Activated naive CD8-positive, alpha-beta T cell treated with anti-CD3 and anti-CD28 coated beads, Interleukin-2, amount 10 ng/mL, durations not matched to agents 7 days and 5 days (primary cell): ENCODE measurements at regions not wholly inside any gene's neighbourhood (a gene's known extent, or its start where the extent isn't known, plus 50 kb on each side); places are given as distances from the start of the nearest gene placed in this dataset.
A peak's percentile ranks its signal among the peaks of the same experiment; 100 is the strongest.

Source experiments
- ATAC-seq: fragments of 150-1000 bp; cut with Tn5 transposase; one replicate; pipeline ENCODE4 v1.10.0; 2021; ENCODE audit warnings: low read depth, moderate library complexity
- POLR2A ChIA-PET: fragments of 350-600 bp; sonication (Branson Sonifier 250); formaldehyde crosslinking; loops from one replicate; lab custom pipeline; 2021; ENCODE audit warnings: antibody characterized with exemption; lab: Charles Lee
- DNase-seq: peaks from one replicate; pipeline ENCODE4 v3.0.0; 2021
- H3K27ac Mint-ChIP-seq: one replicate; pipeline ENCODE4 v1.8.0; 2022; ENCODE audit warnings: mild to moderate bottlenecking, mixed read lengths
- H3K27me3 Mint-ChIP-seq: one replicate; pipeline ENCODE4 v1.8.0; 2022; ENCODE audit warnings: mild to moderate bottlenecking, moderate library complexity, mixed read lengths
- H3K36me3 Mint-ChIP-seq: one replicate; pipeline ENCODE4 v1.8.0; 2021; ENCODE audit warnings: mild to moderate bottlenecking, mixed read lengths
- H3K4me1 Mint-ChIP-seq: one replicate; pipeline ENCODE4 v1.8.0; 2021; ENCODE audit warnings: mixed read lengths
- H3K4me3 Mint-ChIP-seq: one replicate; pipeline ENCODE4 v1.8.0; 2022; ENCODE audit warnings: mild to moderate bottlenecking, moderate library complexity, mixed read lengths
- H3K9me3 Mint-ChIP-seq: one replicate; pipeline ENCODE4 v1.8.0; 2021; ENCODE audit warnings: mixed read lengths

DNA sequence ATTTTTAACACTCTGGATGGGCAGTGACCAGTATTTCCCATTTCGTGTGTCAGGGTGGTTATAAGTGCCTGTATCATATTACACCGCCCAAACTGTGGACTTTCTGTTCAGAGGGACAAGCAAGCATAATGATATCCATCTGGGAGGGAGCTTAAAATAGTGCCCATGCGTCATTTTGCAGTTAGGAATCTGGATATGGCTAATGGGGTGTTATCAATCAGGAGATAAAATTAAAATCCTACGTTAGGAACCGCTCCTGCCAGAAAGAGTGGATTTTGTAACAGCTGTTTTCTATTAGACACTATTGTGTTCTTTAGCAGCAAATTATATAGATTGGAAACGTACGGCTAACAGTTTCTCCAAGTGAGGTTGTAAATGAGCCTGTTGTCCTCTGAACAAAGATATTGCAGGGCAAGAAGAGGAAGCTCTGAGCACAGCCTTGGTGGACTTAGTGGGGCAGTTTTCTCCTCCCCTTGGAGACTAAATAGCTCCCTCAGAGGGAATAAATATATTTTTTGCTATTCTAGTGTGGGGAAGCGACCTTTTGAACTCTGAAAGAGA, 160.4 kb downstream of the SPATA31D1 start:
- Mint-ChIP-seq H3K9me3 (no peaks in the 10 kb centered on the region), H3K4me1 (no peaks in the 10 kb centered on the region), H3K27me3 (no peaks in the 10 kb centered on the region), H3K36me3 (no peaks in the 10 kb centered on the region), H3K4me3 (no peak overlapping the region), H3K27ac (no peak overlapping the region)
- no peak for DNase-seq
- no peak for ATAC-seq
- POLR2A ChIA-PET = no interaction called here

DNA sequence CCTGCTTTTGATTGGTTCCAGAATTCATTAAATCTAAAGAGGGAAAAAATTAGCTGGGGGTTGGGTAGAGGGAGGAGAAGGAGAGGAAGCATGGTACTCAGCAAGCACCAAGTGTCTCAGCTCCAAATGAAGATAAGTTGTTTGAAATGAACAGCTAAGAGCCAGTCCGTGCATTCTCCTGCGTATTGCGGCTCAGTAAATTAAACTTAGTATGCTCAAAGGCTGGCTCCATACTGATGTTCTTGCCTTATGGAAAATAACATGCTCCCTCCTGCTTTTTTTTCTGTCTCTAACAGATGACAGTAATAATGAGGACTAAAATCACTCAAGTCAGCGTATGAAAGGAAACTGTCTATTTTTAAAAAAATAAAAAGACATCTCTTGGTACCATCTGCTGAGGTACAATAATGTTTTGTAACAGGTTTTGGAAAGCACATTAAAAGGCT, 161.0 kb downstream of the SPATA31D1 start:
- no peaks in the 10 kb centered on the region for H3K4me1 Mint-ChIP-seq
- H3K4me3 Mint-ChIP-seq = no peak overlapping the region
- ATAC-seq (no peak), DNase-seq (no peak)
- no peaks in the 10 kb centered on the region for H3K27me3 Mint-ChIP-seq
- H3K9me3 Mint-ChIP-seq = no peaks in the 10 kb centered on the region
- POLR2A ChIA-PET = no interaction called here
- no peak overlapping the region for H3K27ac Mint-ChIP-seq
- no peaks in the 10 kb centered on the region for H3K36me3 Mint-ChIP-seq

DNA sequence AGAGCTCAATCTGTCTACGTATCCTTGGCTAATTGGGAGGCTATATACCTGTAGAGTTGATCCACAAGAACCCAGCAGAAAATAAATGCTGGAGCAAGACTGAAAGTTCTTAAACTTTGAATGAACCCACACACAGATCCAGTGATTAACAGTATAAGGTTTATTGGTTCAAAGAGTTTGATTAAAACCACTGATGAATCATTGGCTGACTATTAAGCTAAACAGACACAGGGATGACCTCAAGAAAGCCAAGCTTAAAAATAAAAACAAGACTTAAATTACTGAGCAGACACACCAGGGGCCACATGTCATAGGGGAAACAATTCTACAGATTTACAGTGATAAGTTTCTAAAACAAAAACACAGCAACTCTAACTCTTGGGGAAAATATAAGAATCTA, 163.6 kb downstream of the SPATA31D1 start:
- no peaks in the 10 kb centered on the region for H3K9me3 Mint-ChIP-seq
- POLR2A ChIA-PET = no interaction called here
- no peaks in the 10 kb centered on the region for H3K36me3 Mint-ChIP-seq
- DNase-seq (no peak), ATAC-seq (no peak)
- H3K27ac Mint-ChIP-seq = no peak overlapping the region
- H3K4me3 Mint-ChIP-seq = no peak overlapping the region
- no peaks in the 10 kb centered on the region for H3K27me3 Mint-ChIP-seq
- H3K4me1 Mint-ChIP-seq = no peaks in the 10 kb centered on the region

DNA sequence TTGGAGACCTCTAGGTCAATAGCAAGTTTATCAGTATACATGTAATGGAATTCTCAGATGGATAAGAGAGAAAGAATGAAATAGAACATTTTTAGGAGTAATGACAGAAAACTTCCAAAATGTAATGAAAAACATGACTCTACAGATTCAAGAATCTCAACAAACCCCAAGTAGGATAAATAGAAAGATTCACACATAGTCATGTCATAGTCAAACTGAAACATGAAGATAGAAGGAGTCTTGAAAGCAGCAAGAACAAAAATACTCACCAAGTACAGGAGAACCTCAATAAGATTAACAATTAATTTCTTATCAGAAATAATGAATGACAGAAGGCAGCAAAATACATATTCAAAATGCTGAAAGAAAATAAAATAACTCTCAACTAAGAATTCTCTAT, 164.5 kb downstream of the SPATA31D1 start:
- H3K9me3 Mint-ChIP-seq = peaks cover 2% of the 10 kb centered on the region
- no peak for ATAC-seq
- DNase-seq = no peak
- no peaks in the 10 kb centered on the region for H3K36me3 Mint-ChIP-seq
- POLR2A ChIA-PET = no interaction called here
- no peaks in the 10 kb centered on the region for H3K4me1 Mint-ChIP-seq
- no peak overlapping the region for H3K27ac Mint-ChIP-seq
- no peak overlapping the region for H3K4me3 Mint-ChIP-seq
- H3K27me3 Mint-ChIP-seq = no peaks in the 10 kb centered on the region

DNA sequence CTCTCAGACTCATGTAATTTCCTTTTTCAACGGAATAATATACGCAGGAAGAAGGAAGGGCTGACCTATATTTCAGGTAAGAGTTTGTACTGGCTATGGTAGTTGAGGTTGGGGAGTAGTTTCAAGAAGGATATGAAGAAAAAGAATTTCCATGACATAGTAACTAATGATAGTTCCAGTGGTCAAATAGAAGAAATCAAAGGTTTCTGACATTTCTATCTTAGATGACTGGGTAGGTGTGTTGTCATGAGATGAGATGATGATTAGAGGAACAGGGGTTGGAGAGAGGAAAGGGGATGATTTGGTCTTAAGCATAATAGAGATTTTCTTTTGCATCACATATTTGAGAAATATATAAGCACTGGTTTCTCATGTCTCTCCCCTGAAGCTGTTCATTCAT, 166.0 kb downstream of the SPATA31D1 start:
- no peaks in the 10 kb centered on the region for H3K27me3 Mint-ChIP-seq
- no peak overlapping the region for H3K4me3 Mint-ChIP-seq
- no peak overlapping the region for H3K27ac Mint-ChIP-seq
- ATAC-seq = no peak
- no peaks in the 10 kb centered on the region for H3K36me3 Mint-ChIP-seq
- POLR2A ChIA-PET = no interaction called here
- no peaks in the 10 kb centered on the region for H3K4me1 Mint-ChIP-seq
- H3K9me3 Mint-ChIP-seq = peaks cover 2% of the 10 kb centered on the region
- no peak for DNase-seq

DNA sequence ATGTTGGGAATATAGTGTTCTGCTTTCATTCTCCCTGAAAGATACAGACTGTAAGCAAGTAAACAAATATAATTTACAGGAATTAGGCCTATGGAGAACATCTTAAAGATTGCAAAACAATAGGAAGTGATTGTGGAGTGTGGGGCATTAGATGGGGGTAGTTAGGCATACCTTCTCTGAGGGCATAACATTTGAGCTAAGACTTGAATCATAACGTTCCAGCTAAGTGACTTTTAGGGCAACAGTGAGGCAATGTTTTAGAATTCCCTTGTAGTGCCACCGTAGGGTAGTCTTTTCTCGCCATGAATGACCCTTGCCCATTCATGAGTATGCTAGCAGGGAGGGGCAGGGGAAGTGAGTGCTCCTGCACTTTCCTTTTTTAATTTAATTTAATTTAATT, 173.3 kb downstream of the SPATA31D1 start:
- Mint-ChIP-seq H3K27ac (no peak overlapping the region), H3K4me1 (no peaks in the 10 kb centered on the region), H3K36me3 (no peaks in the 10 kb centered on the region), H3K4me3 (no peak overlapping the region), H3K27me3 (no peaks in the 10 kb centered on the region), H3K9me3 (peaks cover 2% of the 10 kb centered on the region)
- ATAC-seq (no peak), DNase-seq (no peak)
- POLR2A ChIA-PET = no interaction called here

DNA sequence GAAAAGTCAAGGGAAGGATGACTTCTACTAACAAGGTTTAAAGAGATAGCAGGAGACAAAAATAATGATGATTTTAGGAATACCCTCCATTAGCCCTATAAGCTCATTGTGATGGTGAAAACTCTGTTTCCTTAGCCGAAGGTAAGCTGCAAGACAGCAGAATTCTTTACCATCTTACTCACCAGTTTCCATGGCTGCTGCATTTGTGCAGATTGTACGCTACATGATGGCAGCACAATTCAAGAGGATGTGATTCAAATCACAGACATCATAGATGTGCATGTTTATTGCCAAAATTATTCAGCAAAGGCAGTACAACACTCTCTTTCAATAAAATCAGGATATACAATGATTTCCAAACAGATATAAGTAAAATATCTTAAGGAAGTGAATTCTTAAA, 175.6 kb downstream of the SPATA31D1 start:
- H3K36me3 Mint-ChIP-seq = no peaks in the 10 kb centered on the region
- H3K4me3 Mint-ChIP-seq = no peak overlapping the region
- DNase-seq (no peak), ATAC-seq (no peak)
- no peaks in the 10 kb centered on the region for H3K9me3 Mint-ChIP-seq
- H3K27me3 Mint-ChIP-seq = no peaks in the 10 kb centered on the region
- H3K4me1 Mint-ChIP-seq = no peaks in the 10 kb centered on the region
- H3K27ac Mint-ChIP-seq = no peak overlapping the region
- POLR2A ChIA-PET = no interaction called here

DNA sequence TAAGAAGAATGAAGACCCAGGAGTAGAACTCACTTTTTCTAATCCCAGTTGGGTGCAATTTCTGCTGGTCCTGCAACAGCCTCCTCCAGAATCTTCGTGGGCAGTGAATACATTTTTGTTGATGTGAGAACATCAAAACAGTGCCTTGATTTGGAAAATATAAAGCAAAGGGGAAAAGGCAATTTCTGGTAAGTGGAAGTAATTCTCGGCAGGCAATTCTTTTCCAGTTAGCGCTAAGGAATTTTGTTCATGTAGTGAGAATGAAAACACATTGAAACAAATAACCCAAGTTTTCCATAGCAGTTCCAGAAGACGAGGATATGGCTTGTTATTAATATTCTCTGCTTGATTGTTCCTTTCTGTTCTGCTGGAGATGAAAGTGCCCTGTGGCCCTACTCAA, 178.7 kb downstream of the SPATA31D1 start:
- ATAC-seq = no peak

DNA sequence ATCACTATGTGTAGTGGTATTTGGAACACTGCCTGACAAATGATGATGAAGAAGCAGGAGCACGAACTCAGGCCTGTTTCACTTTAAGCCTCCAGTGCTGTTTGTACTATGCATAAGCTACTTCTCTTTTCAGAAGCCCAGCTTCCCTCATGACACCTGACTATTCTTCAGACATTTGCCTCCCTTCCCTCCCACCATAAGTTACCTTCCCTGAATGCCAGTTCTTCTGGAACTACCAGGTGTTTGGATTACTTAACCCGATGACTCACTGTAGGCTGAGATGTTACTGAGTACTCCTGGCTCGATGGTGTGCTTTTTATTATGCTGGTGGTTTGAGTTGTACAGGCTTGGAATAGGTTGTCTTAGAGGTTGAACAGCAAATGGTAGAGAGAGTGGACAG, 180.0 kb downstream of the SPATA31D1 start:
- POLR2A ChIA-PET = no interaction called here
- H3K36me3 Mint-ChIP-seq = no peaks in the 10 kb centered on the region
- no peak for ATAC-seq
- no peak for DNase-seq
- H3K27ac Mint-ChIP-seq = no peak overlapping the region
- H3K27me3 Mint-ChIP-seq = no peaks in the 10 kb centered on the region
- no peaks in the 10 kb centered on the region for H3K4me1 Mint-ChIP-seq
- H3K4me3 Mint-ChIP-seq = no peak overlapping the region
- no peaks in the 10 kb centered on the region for H3K9me3 Mint-ChIP-seq

More for the DNA sequence above, 178.7 kb downstream of the SPATA31D1 start:
- no peak for DNase-seq
- Mint-ChIP-seq H3K27me3 (no peaks in the 10 kb centered on the region), H3K4me3 (no peak overlapping the region), H3K4me1 (no peaks in the 10 kb centered on the region), H3K9me3 (no peaks in the 10 kb centered on the region), H3K27ac (no peak overlapping the region), H3K36me3 (no peaks in the 10 kb centered on the region)
- POLR2A ChIA-PET = no interaction called here

DNA sequence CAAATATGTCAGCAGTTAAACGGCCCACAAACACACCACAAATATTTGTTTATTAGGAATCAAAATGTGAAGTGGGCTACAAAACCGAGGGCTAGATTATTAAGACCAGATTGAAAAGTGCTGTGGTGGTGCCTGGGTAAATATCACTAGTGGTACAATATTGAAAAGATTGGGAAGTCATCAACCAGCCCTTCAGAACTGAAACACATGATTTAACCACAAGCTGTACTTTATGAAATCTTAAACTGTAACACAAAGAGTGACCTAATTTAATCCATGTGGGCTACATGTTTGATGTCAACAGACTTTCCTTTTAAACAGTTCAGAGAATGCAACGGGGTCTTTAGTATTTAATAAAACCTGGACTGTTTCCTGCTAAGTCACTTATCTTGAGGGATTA, 182.3 kb downstream of the SPATA31D1 start:
- H3K27me3 Mint-ChIP-seq = no peaks in the 10 kb centered on the region
- POLR2A ChIA-PET = no interaction called here
- H3K36me3 Mint-ChIP-seq = no peaks in the 10 kb centered on the region
- H3K4me1 Mint-ChIP-seq = no peaks in the 10 kb centered on the region
- no peak for ATAC-seq
- no peak overlapping the region for H3K4me3 Mint-ChIP-seq
- H3K9me3 Mint-ChIP-seq = no peaks in the 10 kb centered on the region
- no peak for DNase-seq
- H3K27ac Mint-ChIP-seq = no peak overlapping the region

DNA sequence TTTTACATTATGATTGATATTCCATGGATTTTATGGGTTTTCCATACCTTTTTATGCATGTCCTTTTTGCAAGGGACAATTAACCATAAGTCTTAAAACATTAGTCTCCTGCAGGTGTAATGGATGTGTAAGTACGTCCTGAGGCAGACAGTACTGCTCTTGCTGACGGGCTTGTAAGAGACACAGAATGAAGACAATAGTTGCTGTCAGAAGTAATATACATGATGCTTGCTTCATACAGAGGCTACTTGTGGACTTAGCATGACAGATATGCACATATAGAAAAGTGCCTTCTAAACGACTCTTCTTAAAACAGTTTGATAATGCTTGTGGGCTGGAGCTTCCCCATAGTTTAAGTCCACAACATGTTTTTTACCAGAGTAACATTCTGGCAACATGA, 182.7 kb downstream of the SPATA31D1 start:
- ATAC-seq (no peak), DNase-seq (no peak)
- Mint-ChIP-seq H3K27me3 (no peaks in the 10 kb centered on the region), H3K27ac (no peak overlapping the region), H3K4me3 (no peak overlapping the region), H3K4me1 (no peaks in the 10 kb centered on the region), H3K9me3 (no peaks in the 10 kb centered on the region), H3K36me3 (no peaks in the 10 kb centered on the region)
- POLR2A ChIA-PET = no interaction called here

DNA sequence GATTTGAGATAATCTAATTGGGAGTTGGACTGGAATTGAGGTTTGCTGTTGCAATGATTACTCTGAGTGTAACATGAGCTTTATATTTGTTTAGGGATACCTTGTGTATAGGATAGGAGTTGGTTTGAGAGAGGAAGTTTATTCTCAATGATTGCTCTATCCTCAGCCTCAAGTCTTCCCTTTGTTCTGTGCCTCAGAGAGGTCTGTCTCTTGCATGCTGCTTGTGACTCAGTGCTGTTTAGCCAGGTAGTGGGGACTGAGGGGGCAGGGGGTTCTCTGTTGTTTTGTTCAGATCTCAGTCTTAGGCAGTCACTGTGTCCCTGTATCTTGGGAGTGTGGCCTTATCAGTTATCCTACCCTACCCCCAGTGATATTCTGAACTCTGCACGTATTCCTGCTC, 192.1 kb downstream of the SPATA31D1 start:
- Mint-ChIP-seq H3K4me3 (no peak overlapping the region), H3K4me1 (no peaks in the 10 kb centered on the region), H3K27me3 (no peaks in the 10 kb centered on the region), H3K36me3 (no peaks in the 10 kb centered on the region), H3K27ac (no peak overlapping the region), H3K9me3 (no peaks in the 10 kb centered on the region)
- DNase-seq (no peak), ATAC-seq (no peak)
- POLR2A ChIA-PET = no interaction called here

DNA sequence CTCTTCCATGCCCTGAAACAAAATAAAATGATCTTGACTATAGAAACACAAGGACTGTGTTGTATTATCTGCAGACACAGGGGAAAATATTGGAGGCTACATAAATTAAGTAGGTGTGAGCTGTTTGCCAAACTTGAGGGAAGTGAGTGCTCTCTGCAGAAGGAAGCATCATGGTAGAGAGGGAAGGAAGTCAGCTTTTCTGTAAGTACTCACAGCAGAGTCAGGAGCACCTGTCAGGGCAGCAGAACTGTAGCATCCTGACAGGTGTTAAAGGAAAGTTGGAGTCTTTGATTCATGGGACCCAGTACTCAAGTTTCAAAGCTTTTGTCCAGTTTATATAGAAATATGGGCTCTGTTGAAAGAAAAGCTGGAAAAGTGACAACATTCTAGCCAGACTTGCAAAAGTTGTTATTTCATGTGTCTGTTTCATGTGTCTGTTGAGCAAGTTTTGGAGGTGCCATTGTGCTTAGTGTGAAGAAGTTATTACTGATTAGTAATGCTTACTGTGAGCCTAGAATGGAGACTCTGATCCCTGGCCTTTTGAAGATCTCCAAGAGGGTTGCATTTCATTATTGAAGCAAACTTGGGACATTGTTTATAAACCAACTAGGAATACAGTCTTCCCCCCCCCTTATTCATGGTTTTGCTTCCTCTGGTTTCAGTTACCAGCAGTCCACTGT, 194.7 kb downstream of the SPATA31D1 start:
- Mint-ChIP-seq H3K4me1 (no peaks in the 10 kb centered on the region), H3K9me3 (no peaks in the 10 kb centered on the region), H3K27ac (peak overlapping the region; percentile 35), H3K4me3 (no peak overlapping the region), H3K36me3 (no peaks in the 10 kb centered on the region), H3K27me3 (no peaks in the 10 kb centered on the region)
- DNase-seq = no peak
- no peak for ATAC-seq
- POLR2A ChIA-PET = no interaction called here

DNA sequence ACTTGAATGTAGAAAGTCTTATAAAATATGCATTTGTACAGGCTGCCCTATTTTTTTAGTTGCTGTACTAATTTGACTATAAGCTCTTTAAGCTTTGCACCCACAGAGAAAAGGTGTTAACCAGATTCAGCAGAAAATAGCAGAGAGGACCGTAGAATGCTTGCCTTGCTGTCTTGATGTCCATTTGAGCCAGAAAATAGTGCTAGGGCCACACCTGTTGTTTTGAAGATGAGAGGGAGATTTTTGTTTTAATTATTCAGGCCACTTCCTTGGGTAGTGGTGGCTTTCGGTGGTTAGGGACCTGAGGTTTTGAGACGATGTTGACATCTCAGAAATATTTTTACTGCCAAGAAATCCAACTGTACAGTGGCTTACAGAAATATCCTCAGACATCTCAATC, 196.0 kb downstream of the SPATA31D1 start:
- no peaks in the 10 kb centered on the region for H3K27me3 Mint-ChIP-seq
- H3K27ac Mint-ChIP-seq = no peak overlapping the region
- H3K4me3 Mint-ChIP-seq = no peak overlapping the region
- no peak for DNase-seq
- H3K9me3 Mint-ChIP-seq = no peaks in the 10 kb centered on the region
- H3K36me3 Mint-ChIP-seq = no peaks in the 10 kb centered on the region
- H3K4me1 Mint-ChIP-seq = no peaks in the 10 kb centered on the region
- POLR2A ChIA-PET = no interaction called here
- no peak for ATAC-seq
